ENCODE measurements at regions not wholly inside any gene's neighbourhood (a gene's known extent, or its start where the extent isn't known, plus 50 kb on each side); places are given as distances from the start of the nearest gene placed in this dataset.
"Not testable (repeated sequence)": the region's sequence is repeated elsewhere in the genome, so short reads cannot be mapped to it uniquely, and the experiment has no call there.

DNA sequence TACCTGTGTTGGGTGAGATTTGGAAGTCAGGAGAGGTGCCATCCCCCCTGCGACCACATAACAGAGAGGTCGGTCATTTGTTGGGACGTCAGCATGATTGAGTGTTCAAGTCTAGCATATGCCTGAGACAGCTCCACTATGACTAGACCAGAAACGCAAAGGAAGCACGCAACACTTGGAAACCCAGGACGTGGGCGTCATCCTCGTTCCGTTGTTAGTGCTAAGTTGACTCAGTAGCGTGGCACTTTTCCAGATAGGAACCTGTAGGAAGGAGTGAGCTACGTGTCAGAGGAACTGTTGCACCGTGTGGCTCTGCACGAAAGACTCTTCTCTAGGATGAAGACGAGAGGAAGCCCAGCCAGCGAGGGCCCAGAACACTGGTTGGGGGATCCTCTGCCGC, 431.2 kb upstream of the AMELY start:
- TF ChIP-seq, protein P1, sequence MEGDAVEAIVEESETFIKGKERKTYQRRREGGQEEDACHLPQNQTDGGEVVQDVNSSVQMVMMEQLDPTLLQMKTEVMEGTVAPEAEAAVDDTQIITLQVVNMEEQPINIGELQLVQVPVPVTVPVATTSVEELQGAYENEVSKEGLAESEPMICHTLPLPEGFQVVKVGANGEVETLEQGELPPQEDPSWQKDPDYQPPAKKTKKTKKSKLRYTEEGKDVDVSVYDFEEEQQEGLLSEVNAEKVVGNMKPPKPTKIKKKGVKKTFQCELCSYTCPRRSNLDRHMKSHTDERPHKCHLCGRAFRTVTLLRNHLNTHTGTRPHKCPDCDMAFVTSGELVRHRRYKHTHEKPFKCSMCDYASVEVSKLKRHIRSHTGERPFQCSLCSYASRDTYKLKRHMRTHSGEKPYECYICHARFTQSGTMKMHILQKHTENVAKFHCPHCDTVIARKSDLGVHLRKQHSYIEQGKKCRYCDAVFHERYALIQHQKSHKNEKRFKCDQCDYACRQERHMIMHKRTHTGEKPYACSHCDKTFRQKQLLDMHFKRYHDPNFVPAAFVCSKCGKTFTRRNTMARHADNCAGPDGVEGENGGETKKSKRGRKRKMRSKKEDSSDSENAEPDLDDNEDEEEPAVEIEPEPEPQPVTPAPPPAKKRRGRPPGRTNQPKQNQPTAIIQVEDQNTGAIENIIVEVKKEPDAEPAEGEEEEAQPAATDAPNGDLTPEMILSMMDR (IDR thresholded peaks at IDR 0.05): not testable (repeated sequence)
- not testable (repeated sequence) for TF ChIP-seq POLR2A (IDR thresholded peaks at IDR 0.05)

Measured in ovary (tissue), 3 donors.